ENCODE measurements at regions not wholly inside any gene's neighbourhood (a gene's known extent, or its start where the extent isn't known, plus 50 kb on each side); places are given as distances from the start of the nearest gene placed in this dataset.

GRCh38 chr14:96617635-96618034, 115.5 kb downstream of the PAPOLA start:
- DNase-seq (ENCODE audit: low read depth) = no peak

- no peak for DNase-seq (ENCODE audit: low read depth)
Observed at GRCh38 chr14:96622926-96623325, 120.7 kb downstream of the PAPOLA start.

- no peak for DNase-seq (ENCODE audit: low read depth)
Observed at GRCh38 chr14:96623676-96624484, 121.7 kb downstream of the PAPOLA start.

- DNase-seq (ENCODE audit: low read depth) = no peak
Observed at GRCh38 chr14:96624661-96625425, 122.7 kb downstream of the PAPOLA start.

- no peak for DNase-seq (ENCODE audit: low read depth)
Observed at GRCh38 chr14:96625426-96625985, 123.3 kb downstream of the PAPOLA start.

- no peak for DNase-seq (ENCODE audit: low read depth)
Observed at GRCh38 chr14:96626121-96626768, 124.1 kb downstream of the PAPOLA start.

- DNase-seq (ENCODE audit: low read depth) = no peak
Observed at GRCh38 chr14:96626916-96627315, 124.7 kb downstream of the PAPOLA start.

- DNase-seq (ENCODE audit: low read depth) = no peak
Observed at GRCh38 chr14:96627386-96627785, 125.2 kb downstream of the PAPOLA start.

GRCh38 chr14:96627811-96628775, 125.9 kb downstream of the PAPOLA start:
- DNase-seq (ENCODE audit: low read depth) = no peak

- no peak for DNase-seq (ENCODE audit: low read depth)
Observed at GRCh38 chr14:96629082-96629481, 126.9 kb downstream of the PAPOLA start.

- no peak for DNase-seq (ENCODE audit: low read depth)
Observed at GRCh38 chr14:96629558-96630222, 127.5 kb downstream of the PAPOLA start.

- no peak for DNase-seq (ENCODE audit: low read depth)
Observed at GRCh38 chr14:96630281-96630680, 128.1 kb downstream of the PAPOLA start.

- no peak for DNase-seq (ENCODE audit: low read depth)
Observed at GRCh38 chr14:96631030-96631429, 128.8 kb downstream of the PAPOLA start.

- DNase-seq (ENCODE audit: low read depth) = no peak
Observed at GRCh38 chr14:96631621-96632362, 129.6 kb downstream of the PAPOLA start.

- no peak for DNase-seq (ENCODE audit: low read depth)
Observed at GRCh38 chr14:96632363-96632758, 130.2 kb downstream of the PAPOLA start.

GRCh38 chr14:96633096-96633495, 130.9 kb downstream of the PAPOLA start:
- DNase-seq (ENCODE audit: low read depth) = no peak

- no peak for DNase-seq (ENCODE audit: low read depth)
Observed at GRCh38 chr14:96634481-96634880, 132.3 kb downstream of the PAPOLA start.

GRCh38 chr14:96634896-96635295, 132.7 kb downstream of the PAPOLA start:
- DNase-seq (ENCODE audit: low read depth) = no peak

- no peak for DNase-seq (ENCODE audit: low read depth)
Observed at GRCh38 chr14:96635850-96636249, 133.7 kb downstream of the PAPOLA start.

- no peak for DNase-seq (ENCODE audit: low read depth)
Observed at GRCh38 chr14:96637521-96637920, 135.3 kb downstream of the PAPOLA start.

All from GM04504 (cell line).